Lower lobe of right lung (tissue), 2 donors: ENCODE measurements at regions not wholly inside any gene's neighbourhood (a gene's known extent, or its start where the extent isn't known, plus 50 kb on each side); places are given as distances from the start of the nearest gene placed in this dataset.

Source experiments
- ATAC-seq, 2 donors: fragments of 200-7000 bp; cut with Tn5 transposase; one replicate each; pipeline ENCODE4 v1.9.1; 2020 to 2022; ENCODE audit warnings: mild to moderate bottlenecking in 2 of 2, moderate library complexity in 2 of 2
- DNase-seq: peaks from one replicate; pipeline ENCODE4 v3.0.0-alpha.2; 2020
- H3K27ac ChIP-seq: fragments of 200-600 bp; one replicate; pipeline ENCODE4 v1.8.0; 2022
- H3K27me3 ChIP-seq: fragments of 200-600 bp; one replicate; pipeline ENCODE4 v1.8.0; 2022; ENCODE audit warnings: low read depth
- H3K36me3 ChIP-seq: fragments of 200-600 bp; one replicate; pipeline ENCODE4 v1.8.0; 2022; ENCODE audit warnings: mild to moderate bottlenecking
- H3K4me1 ChIP-seq: fragments of 200-600 bp; one replicate; pipeline ENCODE4 v1.8.0; 2022
- H3K4me3 ChIP-seq: fragments of 200-600 bp; one replicate; pipeline ENCODE4 v1.8.0; 2022; ENCODE audit warnings: mild to moderate bottlenecking
- H3K9me3 ChIP-seq: fragments of 200-600 bp; one replicate; pipeline ENCODE4 v1.8.0; 2022
- CTCF ChIP-seq: fragments of 200-600 bp; IDR thresholded peaks from one replicate; pipeline ENCODE4 v1.8.0; 2022; ENCODE audit warnings: antibody characterized with exemption, mild to moderate bottlenecking
- intact Hi-C: fragments of 100-400 bp; cut with DNase I; formaldehyde crosslinking; loops from one replicate; pipeline ENCODE4 v1.11.0; 2022
- donor health status: DM: no; HTN: yes; CAD: no; lungs with severe emphysema.

DNA sequence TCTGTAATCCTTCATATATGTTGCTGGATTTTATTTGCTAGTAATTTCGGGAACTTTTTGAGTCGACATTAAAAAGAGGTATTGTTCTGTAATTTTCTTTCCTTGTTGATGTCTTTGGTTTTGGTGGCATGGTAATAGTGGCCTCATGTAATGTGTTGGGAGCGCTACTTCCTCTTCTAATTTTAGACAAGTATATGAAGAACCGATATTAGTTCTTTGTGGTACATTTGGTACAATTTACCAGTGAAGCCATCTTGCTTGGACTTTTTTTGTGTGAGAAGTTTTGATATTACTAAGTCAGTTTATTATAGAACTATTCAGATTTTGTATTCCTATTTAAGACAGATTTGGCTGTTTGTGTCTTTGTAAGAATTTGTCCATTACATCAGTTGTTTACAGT lies 669.2 kb upstream of the AADAT start:
- ATAC-seq (no peak), DNase-seq (no peak)
- H3K36me3 ChIP-seq = no peaks in the 10 kb centered on the region
- H3K27ac ChIP-seq = no peak overlapping the region
- intact Hi-C loops = no loop called here
- no peaks in the 10 kb centered on the region for H3K4me1 ChIP-seq
- no peak for TF ChIP-seq CTCF
- H3K9me3 ChIP-seq = no peaks in the 10 kb centered on the region
- no peak overlapping the region for H3K4me3 ChIP-seq
- no peaks in the 10 kb centered on the region for H3K27me3 ChIP-seq

DNA sequence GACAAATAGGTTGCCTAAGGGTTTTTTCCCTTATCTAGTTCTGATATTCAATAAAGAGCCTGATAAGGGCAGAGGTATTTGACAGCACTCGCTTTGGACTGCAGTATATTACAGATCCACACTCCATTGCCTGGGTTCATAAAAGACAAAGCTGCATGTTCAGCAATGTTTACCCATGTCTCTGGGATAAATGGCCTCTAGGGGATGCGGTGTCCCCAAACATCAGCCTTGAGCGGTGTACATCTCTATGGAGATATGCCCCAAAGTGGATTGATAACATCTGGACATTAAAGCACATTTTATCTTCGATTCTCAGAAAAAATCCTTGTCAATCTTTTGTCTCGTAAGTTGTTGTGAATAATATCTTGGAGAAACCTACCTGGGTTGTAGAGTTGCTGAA lies 660.8 kb upstream of the AADAT start:
- intact Hi-C loops = no loop called here
- no peak for TF ChIP-seq CTCF
- no peak overlapping the region for H3K27ac ChIP-seq
- H3K4me1 ChIP-seq = no peaks in the 10 kb centered on the region
- H3K36me3 ChIP-seq = no peaks in the 10 kb centered on the region
- ATAC-seq (no peak), DNase-seq (no peak)
- no peaks in the 10 kb centered on the region for H3K27me3 ChIP-seq
- no peaks in the 10 kb centered on the region for H3K9me3 ChIP-seq
- no peak overlapping the region for H3K4me3 ChIP-seq

DNA sequence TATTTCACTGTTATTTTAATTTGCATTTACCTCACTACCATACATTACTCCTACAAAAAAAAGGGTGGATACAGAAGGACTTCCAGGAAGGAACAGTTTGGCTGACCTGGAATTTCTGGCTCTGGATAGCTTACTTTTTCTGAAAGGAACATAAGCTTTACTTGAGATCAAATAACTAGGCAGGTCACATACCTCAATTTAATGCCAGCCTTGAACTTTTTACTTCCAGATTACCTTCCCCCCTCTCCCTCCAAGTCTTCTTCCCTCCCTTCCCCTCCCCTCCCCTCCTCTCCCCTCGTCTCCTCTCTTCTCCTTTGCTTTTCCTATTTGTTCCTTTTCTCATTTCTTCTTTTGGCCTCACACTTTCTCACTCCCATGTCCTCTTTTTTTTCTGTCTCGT lies 659.2 kb upstream of the AADAT start:
- Histone ChIP-seq H3K4me3 (no peak overlapping the region), H3K27me3 (no peaks in the 10 kb centered on the region), H3K9me3 (no peaks in the 10 kb centered on the region), H3K36me3 (no peaks in the 10 kb centered on the region), H3K27ac (no peak overlapping the region), H3K4me1 (no peaks in the 10 kb centered on the region)
- intact Hi-C loops = no loop called here
- TF ChIP-seq CTCF = no peak
- ATAC-seq (no peak), DNase-seq (no peak)

- peak; percentile 9 to 57 for ATAC-seq
- intact Hi-C loops = no loop called here
Measured at GRCh38 chr4:170743633-170744032, 653.9 kb upstream of the AADAT start.

GRCh38 chr4:170741856-170742255 lies 652.1 kb upstream of the AADAT start:
- Histone ChIP-seq H3K4me3 (no peak overlapping the region), H3K36me3 (no peaks in the 10 kb centered on the region), H3K4me1 (no peaks in the 10 kb centered on the region), H3K27me3 (no peaks in the 10 kb centered on the region), H3K9me3 (no peaks in the 10 kb centered on the region), H3K27ac (no peak overlapping the region)
- TF ChIP-seq CTCF = no peak
- no peak for ATAC-seq
- no peak for DNase-seq
- intact Hi-C loops = no loop called here

More at GRCh38 chr4:170743633-170744032, 653.9 kb upstream of the AADAT start:
- Histone ChIP-seq H3K27me3 (no peaks in the 10 kb centered on the region), H3K36me3 (no peaks in the 10 kb centered on the region), H3K9me3 (no peaks in the 10 kb centered on the region), H3K4me3 (no peak overlapping the region), H3K4me1 (no peaks in the 10 kb centered on the region), H3K27ac (no peak overlapping the region)
- DNase-seq = peak; percentile 27
- TF ChIP-seq CTCF = no peak

DNA sequence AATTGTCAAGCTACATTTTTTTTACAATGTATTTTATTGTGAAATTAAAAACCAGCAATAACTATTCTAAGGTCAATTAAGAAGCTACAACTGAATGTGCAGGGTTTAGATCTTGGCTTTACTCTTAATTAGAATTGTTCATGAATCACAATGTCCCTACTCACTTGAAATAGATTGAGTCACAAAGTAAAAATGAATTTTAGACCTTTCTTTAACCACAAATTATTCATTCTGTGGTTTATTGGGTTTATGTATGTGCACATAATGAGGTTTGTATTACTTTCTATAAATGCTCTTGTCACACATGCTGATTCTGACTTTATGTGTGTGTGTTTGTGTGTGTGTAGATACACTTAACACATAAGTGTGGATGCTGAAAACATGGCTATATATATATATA lies 647.0 kb upstream of the AADAT start:
- no peak for TF ChIP-seq CTCF
- ATAC-seq (no peak), DNase-seq (no peak)
- H3K9me3 ChIP-seq = no peaks in the 10 kb centered on the region
- no peaks in the 10 kb centered on the region for H3K27me3 ChIP-seq
- H3K27ac ChIP-seq = no peak overlapping the region
- no peaks in the 10 kb centered on the region for H3K4me1 ChIP-seq
- H3K4me3 ChIP-seq = no peak overlapping the region
- intact Hi-C loops = no loop called here
- no peaks in the 10 kb centered on the region for H3K36me3 ChIP-seq
